HUES64 (cell line): ENCODE measurements at regions not wholly inside any gene's neighbourhood (a gene's known extent, or its start where the extent isn't known, plus 50 kb on each side); places are given as distances from the start of the nearest gene placed in this dataset.

ENCODE experiments used
- H3K27ac ChIP-seq: 2 replicates; pipeline ENCODE4 v1.7.0; 2013; ENCODE audit warnings: low read depth, low read length, inconsistent platforms
- H3K27me3 ChIP-seq: 2 replicates; pipeline ENCODE4 v1.6.1; 2013; ENCODE audit warnings: mild to moderate bottlenecking, low read length; ENCODE audit not compliant: insufficient read depth
- H3K36me3 ChIP-seq: 2 replicates; pipeline ENCODE4 v1.6.1; 2013; ENCODE audit warnings: mild to moderate bottlenecking, low read length; ENCODE audit not compliant: insufficient read depth
- H3K4me1 ChIP-seq: 2 replicates; pipeline ENCODE4 v1.6.1; 2013; ENCODE audit warnings: mild to moderate bottlenecking, low read length, moderate library complexity; ENCODE audit not compliant: insufficient read depth
- H3K4me3 ChIP-seq: 2 replicates; pipeline ENCODE4 v1.5.1; 2013; ENCODE audit warnings: mild to moderate bottlenecking, low read length, moderate library complexity
- H3K9ac ChIP-seq: 2 replicates; pipeline ENCODE4 v1.6.1; 2013; ENCODE audit warnings: mild to moderate bottlenecking, low read depth, low read length
- H3K9me3 ChIP-seq: 2 replicates; pipeline ENCODE4 v1.6.1; 2013; ENCODE audit warnings: low read depth, low read length; ENCODE audit not compliant: insufficient read depth
- WGBS: fragments of 150-250, 120-280 bp; methylation state at CpG from one replicate; pipeline ENCODE4 v1.1.7; 2013; ENCODE audit warnings: missing lambda C conversion rate; 5-methylcytosine and 5-hydroxymethylcytosine counted together

- WGBS: 86% methylated on average over 3 of the region's 4 CpGs
- H3K4me1 ChIP-seq: no peaks in the 10 kb centered on the region; the same call in 1 of the 2 replicates
Observed at GRCh38 chr3:94336046-94336753, 273.3 kb downstream of the NSUN3 start.

GRCh38 chr3:94345101-94345500 lies 282.2 kb downstream of the NSUN3 start:
- no peaks in the 10 kb centered on the region for H3K9me3 ChIP-seq
- 96% methylated on average over 13 of the region's 13 CpGs for WGBS
- no peaks in the 10 kb centered on the region for H3K27me3 ChIP-seq
- H3K4me3 ChIP-seq: no peak overlapping the region
- no peak overlapping the region for H3K9ac ChIP-seq
- no peaks in the 10 kb centered on the region for H3K36me3 ChIP-seq
- H3K27ac ChIP-seq: no peak overlapping the region
- H3K4me1 ChIP-seq: peaks cover 19% of the 10 kb centered on the region

More at GRCh38 chr3:94336046-94336753, 273.3 kb downstream of the NSUN3 start:
- Histone ChIP-seq H3K9me3 (no peaks in the 10 kb centered on the region), H3K4me3 (no peak overlapping the region), H3K36me3 (no peaks in the 10 kb centered on the region), H3K27ac (no peak overlapping the region), H3K9ac (no peak overlapping the region), H3K27me3 (no peaks in the 10 kb centered on the region)

- Histone ChIP-seq H3K27ac (no peak overlapping the region), H3K4me3 (no peak overlapping the region), H3K36me3 (no peaks in the 10 kb centered on the region), H3K4me1 (peaks cover 21% of the 10 kb centered on the region), H3K9ac (no peak overlapping the region), H3K27me3 (no peaks in the 10 kb centered on the region), H3K9me3 (no peaks in the 10 kb centered on the region)
- 71% methylated on average over 4 of the region's 4 CpGs for WGBS
Observed at GRCh38 chr3:94349310-94349878, 286.5 kb downstream of the NSUN3 start.

- Histone ChIP-seq H3K27me3 (no peaks in the 10 kb centered on the region), H3K4me3 (no peak overlapping the region), H3K9me3 (no peaks in the 10 kb centered on the region), H3K9ac (no peak overlapping the region), H3K4me1 (no peaks in the 10 kb centered on the region), H3K36me3 (no peaks in the 10 kb centered on the region), H3K27ac (no peak overlapping the region)
- 100% methylated on average over 1 of the region's 1 CpG for WGBS
Observed at GRCh38 chr3:94356581-94356980, 293.7 kb downstream of the NSUN3 start.

- H3K9ac ChIP-seq: no peak overlapping the region
- H3K4me3 ChIP-seq: no peak overlapping the region
- H3K27ac ChIP-seq: no peak overlapping the region
- H3K27me3 ChIP-seq: no peaks in the 10 kb centered on the region
- WGBS: 87% methylated on average over 2 of the region's 2 CpGs
- no peaks in the 10 kb centered on the region for H3K36me3 ChIP-seq
- no peaks in the 10 kb centered on the region for H3K4me1 ChIP-seq
- H3K9me3 ChIP-seq: no peaks in the 10 kb centered on the region
Observed at GRCh38 chr3:94359996-94360395, 297.1 kb downstream of the NSUN3 start.

GRCh38 chr3:94360987-94361386 lies 298.1 kb downstream of the NSUN3 start:
- no peak overlapping the region for H3K9ac ChIP-seq
- no peaks in the 10 kb centered on the region for H3K36me3 ChIP-seq
- no peaks in the 10 kb centered on the region for H3K4me1 ChIP-seq
- no peaks in the 10 kb centered on the region for H3K27me3 ChIP-seq
- no peaks in the 10 kb centered on the region for H3K9me3 ChIP-seq
- no peak overlapping the region for H3K27ac ChIP-seq
- H3K4me3 ChIP-seq: no peak overlapping the region

- Histone ChIP-seq H3K4me1 (no peaks in the 10 kb centered on the region), H3K27ac (no peak overlapping the region), H3K4me3 (no peak overlapping the region), H3K36me3 (no peaks in the 10 kb centered on the region), H3K27me3 (no peaks in the 10 kb centered on the region), H3K9me3 (no peaks in the 10 kb centered on the region), H3K9ac (no peak overlapping the region)
- WGBS: 95% methylated on average over 3 of the region's 4 CpGs
Observed at GRCh38 chr3:94362393-94362792, 299.5 kb downstream of the NSUN3 start.

GRCh38 chr3:94365006-94365405 lies 302.1 kb downstream of the NSUN3 start:
- no peaks in the 10 kb centered on the region for H3K4me1 ChIP-seq
- no peak overlapping the region for H3K4me3 ChIP-seq
- 87% methylated on average over 3 of the region's 3 CpGs for WGBS
- H3K27me3 ChIP-seq: no peaks in the 10 kb centered on the region
- H3K9ac ChIP-seq: no peak overlapping the region
- H3K9me3 ChIP-seq: peaks cover 4% of the 10 kb centered on the region; the same call in 1 of the 2 replicates
- no peak overlapping the region for H3K27ac ChIP-seq
- no peaks in the 10 kb centered on the region for H3K36me3 ChIP-seq

- Histone ChIP-seq H3K4me1 (peaks cover 22% of the 10 kb centered on the region), H3K9ac (no peak overlapping the region), H3K4me3 (no peak overlapping the region), H3K36me3 (no peaks in the 10 kb centered on the region), H3K27ac (no peak overlapping the region), H3K9me3 (peaks cover 4% of the 10 kb centered on the region; the same call in 1 of the 2 replicates), H3K27me3 (no peaks in the 10 kb centered on the region)
Observed at GRCh38 chr3:94372026-94372425, 309.2 kb downstream of the NSUN3 start.

GRCh38 chr3:94373456-94373855 lies 310.6 kb downstream of the NSUN3 start:
- Histone ChIP-seq H3K4me1 (peaks cover 29% of the 10 kb centered on the region), H3K9me3 (no peaks in the 10 kb centered on the region), H3K27ac (no peak overlapping the region), H3K27me3 (no peaks in the 10 kb centered on the region), H3K4me3 (no peak overlapping the region), H3K36me3 (no peaks in the 10 kb centered on the region), H3K9ac (no peak overlapping the region)

GRCh38 chr3:94374439-94375161 lies 311.7 kb downstream of the NSUN3 start:
- H3K4me3 ChIP-seq: no peak overlapping the region

More at GRCh38 chr3:94374439-94375161, 311.7 kb downstream of the NSUN3 start:
- H3K9ac ChIP-seq: no peak overlapping the region
- 0 out of 2 replicates have a peak overlapping the region, but pooled peaks have one; percentile 20 for H3K27ac ChIP-seq
- H3K4me1 ChIP-seq: peaks cover 29% of the 10 kb centered on the region
- H3K36me3 ChIP-seq: no peaks in the 10 kb centered on the region
- H3K27me3 ChIP-seq: no peaks in the 10 kb centered on the region
- 92% methylated on average over 1 of the region's 1 CpG for WGBS
- H3K9me3 ChIP-seq: no peaks in the 10 kb centered on the region
